PC-9 (cell line): ENCODE measurements at regions not wholly inside any gene's neighbourhood (a gene's known extent, or its start where the extent isn't known, plus 50 kb on each side); places are given as distances from the start of the nearest gene placed in this dataset.

Experiments used
- EZH2 ChIP-seq: fragments of 200-600 bp; sonication (generic); IDR thresholded peaks from 2 replicates; pipeline ENCODE4 v1.8.0; 2017; ENCODE audit warnings: antibody characterized with exemption, low read depth
- TF ChIP-seq, protein P1 (sequence below): fragments of 200-600 bp; sonication (generic); conservative IDR thresholded peaks from 2 replicates; pipeline ENCODE4 v1.6.1; 2017; ENCODE audit warnings: mixed run types, antibody characterized with exemption, mild to moderate bottlenecking, moderate library complexity

DNA sequence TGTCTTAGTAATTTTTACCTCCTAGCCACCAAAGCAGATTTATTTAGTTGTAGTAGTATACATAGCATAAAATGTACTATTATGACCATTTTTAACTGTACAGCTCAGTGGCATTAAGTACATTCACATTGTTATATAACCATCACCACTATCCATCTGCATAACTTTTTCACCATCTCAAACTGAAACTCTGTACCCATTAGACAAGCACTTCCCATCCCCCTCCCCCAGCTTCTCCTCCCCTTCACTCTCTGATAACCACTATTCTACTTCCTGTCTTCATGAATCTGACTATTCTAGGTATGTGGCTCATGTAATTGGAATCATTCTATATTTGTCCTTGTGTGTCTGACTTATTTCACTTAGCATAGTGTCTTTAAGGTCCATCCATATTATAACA, 71.9 kb downstream of the MRPL32 start:
- TF ChIP-seq, protein P1, sequence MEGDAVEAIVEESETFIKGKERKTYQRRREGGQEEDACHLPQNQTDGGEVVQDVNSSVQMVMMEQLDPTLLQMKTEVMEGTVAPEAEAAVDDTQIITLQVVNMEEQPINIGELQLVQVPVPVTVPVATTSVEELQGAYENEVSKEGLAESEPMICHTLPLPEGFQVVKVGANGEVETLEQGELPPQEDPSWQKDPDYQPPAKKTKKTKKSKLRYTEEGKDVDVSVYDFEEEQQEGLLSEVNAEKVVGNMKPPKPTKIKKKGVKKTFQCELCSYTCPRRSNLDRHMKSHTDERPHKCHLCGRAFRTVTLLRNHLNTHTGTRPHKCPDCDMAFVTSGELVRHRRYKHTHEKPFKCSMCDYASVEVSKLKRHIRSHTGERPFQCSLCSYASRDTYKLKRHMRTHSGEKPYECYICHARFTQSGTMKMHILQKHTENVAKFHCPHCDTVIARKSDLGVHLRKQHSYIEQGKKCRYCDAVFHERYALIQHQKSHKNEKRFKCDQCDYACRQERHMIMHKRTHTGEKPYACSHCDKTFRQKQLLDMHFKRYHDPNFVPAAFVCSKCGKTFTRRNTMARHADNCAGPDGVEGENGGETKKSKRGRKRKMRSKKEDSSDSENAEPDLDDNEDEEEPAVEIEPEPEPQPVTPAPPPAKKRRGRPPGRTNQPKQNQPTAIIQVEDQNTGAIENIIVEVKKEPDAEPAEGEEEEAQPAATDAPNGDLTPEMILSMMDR, result no peak
- TF ChIP-seq EZH2, result no peak
